ENCODE measurements at regions not wholly inside any gene's neighbourhood (a gene's known extent, or its start where the extent isn't known, plus 50 kb on each side); places are given as distances from the start of the nearest gene placed in this dataset.
"Not testable (repeated sequence)": the region's sequence is repeated elsewhere in the genome, so short reads cannot be mapped to it uniquely, and the experiment has no call there.

- FAIRE-seq: no peak
- DNase-seq (ENCODE audit: low spot score): no peak
Measured at GRCh38 chr11:130550984-130551383, 102.5 kb downstream of the ADAMTS15 start.

GRCh38 chr11:130551388-130551787, 102.9 kb downstream of the ADAMTS15 start:
- DNase-seq (ENCODE audit: low spot score): no peak
- FAIRE-seq: no peak

GRCh38 chr11:130553306-130553705, 104.9 kb downstream of the ADAMTS15 start:
- DNase-seq (ENCODE audit: low spot score) (no peak), FAIRE-seq (no peak)

- no peak for DNase-seq (ENCODE audit: low spot score)
- no peak for FAIRE-seq
Measured at GRCh38 chr11:130554241-130555055, 106.0 kb downstream of the ADAMTS15 start.

GRCh38 chr11:130555251-130555841, 106.9 kb downstream of the ADAMTS15 start:
- FAIRE-seq: no peak
- no peak for DNase-seq (ENCODE audit: low spot score)

- FAIRE-seq: no peak
- no peak for DNase-seq (ENCODE audit: low spot score)
Measured at GRCh38 chr11:130560000-130560780, 111.7 kb downstream of the ADAMTS15 start.

GRCh38 chr11:130560781-130561109, 112.3 kb downstream of the ADAMTS15 start:
- FAIRE-seq: no peak
- no peak for DNase-seq (ENCODE audit: low spot score)

GRCh38 chr11:130561441-130561881, 113.0 kb downstream of the ADAMTS15 start:
- FAIRE-seq (no peak), DNase-seq (ENCODE audit: low spot score) (no peak)

- FAIRE-seq (no peak), DNase-seq (ENCODE audit: low spot score) (no peak)
Measured at GRCh38 chr11:130562549-130562948, 114.1 kb downstream of the ADAMTS15 start.

GRCh38 chr11:130566360-130566759, 117.9 kb downstream of the ADAMTS15 start:
- not testable (repeated sequence) for FAIRE-seq; DNase-seq (ENCODE audit: low spot score)

GRCh38 chr11:130571519-130571918, 123.1 kb downstream of the ADAMTS15 start:
- no peak for FAIRE-seq
- DNase-seq (ENCODE audit: low spot score): no peak

GRCh38 chr11:130571947-130572584, 123.6 kb downstream of the ADAMTS15 start:
- FAIRE-seq (no peak), DNase-seq (ENCODE audit: low spot score) (no peak)

- FAIRE-seq (no peak), DNase-seq (ENCODE audit: low spot score) (no peak)
Measured at GRCh38 chr11:130573767-130574166, 125.3 kb downstream of the ADAMTS15 start.

GRCh38 chr11:130574740-130575139, 126.3 kb downstream of the ADAMTS15 start:
- FAIRE-seq (no peak), DNase-seq (ENCODE audit: low spot score) (no peak)

GRCh38 chr11:130576146-130576545, 127.7 kb downstream of the ADAMTS15 start:
- FAIRE-seq (no peak), DNase-seq (ENCODE audit: low spot score) (no peak)

- no peak for FAIRE-seq
- no peak for DNase-seq (ENCODE audit: low spot score)
Measured at GRCh38 chr11:130578738-130579368, 130.4 kb downstream of the ADAMTS15 start.

GRCh38 chr11:130580372-130580771, 131.9 kb downstream of the ADAMTS15 start:
- FAIRE-seq (peak; percentile 89), DNase-seq (ENCODE audit: low spot score) (peak; percentile 84)

GRCh38 chr11:130580891-130581492, 132.5 kb downstream of the ADAMTS15 start:
- peak; percentile 27 for DNase-seq (ENCODE audit: low spot score)

GRCh38 chr11:130581646-130582045, 133.2 kb downstream of the ADAMTS15 start:
- DNase-seq (ENCODE audit: low spot score) (no peak), FAIRE-seq (no peak)

More at GRCh38 chr11:130580891-130581492, 132.5 kb downstream of the ADAMTS15 start:
- no peak for FAIRE-seq

- DNase-seq (ENCODE audit: low spot score) (no peak), FAIRE-seq (no peak)
Measured at GRCh38 chr11:130582176-130582575, 133.7 kb downstream of the ADAMTS15 start.

GRCh38 chr11:130582981-130583380, 134.5 kb downstream of the ADAMTS15 start:
- DNase-seq (ENCODE audit: low spot score) (no peak), FAIRE-seq (no peak)

Measured in urothelium cell line (cell line).